Fibroblast of lung (primary cell): ENCODE measurements at regions not wholly inside any gene's neighbourhood (a gene's known extent, or its start where the extent isn't known, plus 50 kb on each side); places are given as distances from the start of the nearest gene placed in this dataset.

Experiments
- DNase-seq, 2 donors: peaks; one replicate each; pipeline versions ENCODE4 v3.0.0 to v3.0.0-alpha.2; 2010; ENCODE audit warnings: low read depth in 2 of 2
- H2AFZ ChIP-seq: 2 replicates; pipeline ENCODE4 v1.5.1; 2012; ENCODE audit warnings: low read length, control low read depth, inconsistent platforms
- H3K27ac ChIP-seq: 2 replicates; pipeline ENCODE4 v1.5.1; 2011; ENCODE audit warnings: low read length, control low read depth; ENCODE audit not compliant: insufficient read depth
- H3K27me3 ChIP-seq: 2 replicates; pipeline ENCODE4 v1.5.1; 2011; ENCODE audit warnings: mild to moderate bottlenecking, low read length; ENCODE audit not compliant: control insufficient read depth, insufficient read depth
- H3K36me3 ChIP-seq: 2 replicates; pipeline ENCODE4 v1.5.1; 2011; ENCODE audit warnings: low read length; ENCODE audit not compliant: control insufficient read depth, insufficient read depth
- H3K4me1 ChIP-seq: 2 replicates; pipeline ENCODE4 v1.5.1; 2011; ENCODE audit warnings: low read length; ENCODE audit not compliant: control insufficient read depth, insufficient read depth; ENCODE audit errors: extremely low read depth
- H3K4me2 ChIP-seq: 2 replicates; pipeline ENCODE4 v1.5.1; 2011; ENCODE audit warnings: low read length, control low read depth; ENCODE audit not compliant: insufficient read depth; ENCODE audit errors: extremely low read depth
- H3K4me3 ChIP-seq, 4 experiments: fragments of 200-600 bp in 1 of 4; sonication (generic) in 1 of 4; replicated peaks in 1 of 4; 2 replicates each; pipeline ENCODE4 v1.5.1; 2011 to 2016; ENCODE audit warnings: low read length in 4 of 4, low read depth in 3 of 4, mild to moderate bottlenecking in 3 of 4, control low read depth in 2 of 4, inconsistent platforms in 1 of 4, mixed read lengths in 1 of 4; ENCODE audit not compliant: insufficient read depth in 1 of 4; ENCODE audit errors: control extremely low read depth in 1 of 4
- H3K79me2 ChIP-seq: 2 replicates; pipeline ENCODE4 v1.5.1; 2012; ENCODE audit warnings: mild to moderate bottlenecking, low read length, inconsistent platforms; ENCODE audit not compliant: control insufficient read depth, insufficient read depth
- H3K9ac ChIP-seq: 2 replicates; pipeline ENCODE4 v1.5.1; 2011; ENCODE audit warnings: mild to moderate bottlenecking, low read length, control low read depth; ENCODE audit not compliant: insufficient read depth
- H3K9me3 ChIP-seq: 2 replicates; pipeline ENCODE4 v1.5.1; 2012; ENCODE audit warnings: low read depth, low read length; ENCODE audit not compliant: control insufficient read depth, insufficient read depth
- H4K20me1 ChIP-seq: 2 replicates; pipeline ENCODE4 v1.5.1; 2011; ENCODE audit warnings: low read length; ENCODE audit not compliant: control insufficient read depth, insufficient read depth; ENCODE audit errors: extremely low read depth
- EZH2 ChIP-seq: IDR thresholded peaks from 2 replicates; pipeline ENCODE4 v1.5.1; 2012; ENCODE audit warnings: low read length, control low read depth, mild to moderate bottlenecking; ENCODE audit errors: missing control alignments
- TF ChIP-seq, protein P1 (sequence below), 2 donors: IDR thresholded peaks in 1 of 2; conservative IDR thresholded peaks in 1 of 2; 1 replicate in 1 of 2; 2 replicates in 1 of 2; pipeline ENCODE4 v1.5.1; 2011 to 2012; ENCODE audit warnings: low read length in 2 of 2, control low read depth in 1 of 2, inconsistent platforms in 1 of 2, low read depth in 1 of 2, mild to moderate bottlenecking in 1 of 2

- TF ChIP-seq EZH2, result no peak
- Histone ChIP-seq H3K27ac (no peak overlapping the region), H3K27me3 (no peaks in the 10 kb centered on the region), H3K9ac (no peak overlapping the region), H2AFZ (no peak overlapping the region), H3K79me2 (no peaks in the 10 kb centered on the region), H3K9me3 (no peaks in the 10 kb centered on the region), H4K20me1 (no peaks in the 10 kb centered on the region), H3K4me1 (no peaks in the 10 kb centered on the region), H3K4me2 (no peak overlapping the region), H3K4me3 (no peak overlapping the region), H3K36me3 (no peaks in the 10 kb centered on the region)
- DNase-seq, result no peak
Observed at GRCh38 chr2:88843651-88844050, 152.2 kb downstream of the RPIA start.

DNA sequence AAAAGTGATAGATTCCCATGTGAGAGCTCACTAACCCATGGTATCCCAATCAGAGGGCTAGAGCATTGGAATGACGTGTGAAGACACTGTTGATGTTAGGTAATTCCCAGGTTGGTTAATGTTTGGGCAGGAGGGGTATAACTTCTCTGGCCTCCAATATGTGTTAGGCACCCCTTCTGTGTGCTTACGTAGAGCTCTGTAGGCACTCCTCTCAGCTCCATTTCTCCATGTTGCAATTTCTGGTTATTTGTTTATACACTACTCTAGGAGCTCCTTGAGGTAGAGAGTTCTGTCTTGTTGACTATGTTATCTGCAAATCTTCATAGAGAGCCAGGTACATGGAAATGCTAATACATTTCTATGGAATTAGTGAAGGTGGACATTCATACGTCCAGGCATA lies 153.5 kb downstream of the RPIA start:
- H3K36me3 ChIP-seq, result no peaks in the 10 kb centered on the region
- DNase-seq, result no peak
- TF ChIP-seq, protein P1, sequence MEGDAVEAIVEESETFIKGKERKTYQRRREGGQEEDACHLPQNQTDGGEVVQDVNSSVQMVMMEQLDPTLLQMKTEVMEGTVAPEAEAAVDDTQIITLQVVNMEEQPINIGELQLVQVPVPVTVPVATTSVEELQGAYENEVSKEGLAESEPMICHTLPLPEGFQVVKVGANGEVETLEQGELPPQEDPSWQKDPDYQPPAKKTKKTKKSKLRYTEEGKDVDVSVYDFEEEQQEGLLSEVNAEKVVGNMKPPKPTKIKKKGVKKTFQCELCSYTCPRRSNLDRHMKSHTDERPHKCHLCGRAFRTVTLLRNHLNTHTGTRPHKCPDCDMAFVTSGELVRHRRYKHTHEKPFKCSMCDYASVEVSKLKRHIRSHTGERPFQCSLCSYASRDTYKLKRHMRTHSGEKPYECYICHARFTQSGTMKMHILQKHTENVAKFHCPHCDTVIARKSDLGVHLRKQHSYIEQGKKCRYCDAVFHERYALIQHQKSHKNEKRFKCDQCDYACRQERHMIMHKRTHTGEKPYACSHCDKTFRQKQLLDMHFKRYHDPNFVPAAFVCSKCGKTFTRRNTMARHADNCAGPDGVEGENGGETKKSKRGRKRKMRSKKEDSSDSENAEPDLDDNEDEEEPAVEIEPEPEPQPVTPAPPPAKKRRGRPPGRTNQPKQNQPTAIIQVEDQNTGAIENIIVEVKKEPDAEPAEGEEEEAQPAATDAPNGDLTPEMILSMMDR (conservative IDR thresholded peaks at IDR 0.05 in 1 of 2, IDR thresholded peaks at IDR 0.05 in 1 of 2; ENCODE audit: low read depth in 1 of 2, low read length in 2 of 2), result no peak
- TF ChIP-seq EZH2, result no peak
- H4K20me1 ChIP-seq, result no peaks in the 10 kb centered on the region
- H3K27me3 ChIP-seq, result no peaks in the 10 kb centered on the region
- H3K4me2 ChIP-seq, result no peak overlapping the region
- no peak overlapping the region for H3K4me3 ChIP-seq
- no peak overlapping the region for H3K9ac ChIP-seq
- H3K4me1 ChIP-seq, result no peaks in the 10 kb centered on the region
- H3K9me3 ChIP-seq, result no peaks in the 10 kb centered on the region
- no peak overlapping the region for H2AFZ ChIP-seq
- H3K27ac ChIP-seq, result no peak overlapping the region
- no peaks in the 10 kb centered on the region for H3K79me2 ChIP-seq

GRCh38 chr2:88845772-88846661 lies 154.5 kb downstream of the RPIA start:
- H3K27me3 ChIP-seq, result no peaks in the 10 kb centered on the region
- no peak overlapping the region for H3K27ac ChIP-seq
- H3K36me3 ChIP-seq, result no peaks in the 10 kb centered on the region
- H3K79me2 ChIP-seq, result no peaks in the 10 kb centered on the region
- H3K4me2 ChIP-seq, result no peak overlapping the region
- no peak overlapping the region for H3K4me3 ChIP-seq
- no peaks in the 10 kb centered on the region for H4K20me1 ChIP-seq
- no peak for TF ChIP-seq EZH2
- no peak overlapping the region for H2AFZ ChIP-seq
- H3K4me1 ChIP-seq, result no peaks in the 10 kb centered on the region
- DNase-seq, result no peak
- no peak overlapping the region for H3K9ac ChIP-seq
- no peaks in the 10 kb centered on the region for H3K9me3 ChIP-seq
